GM12878 (cell line): ENCODE measurements at regions not wholly inside any gene's neighbourhood (a gene's known extent, or its start where the extent isn't known, plus 50 kb on each side); places are given as distances from the start of the nearest gene placed in this dataset.

Source experiments
- ATAC-seq: fragments of 200-7000 bp; cut with Tn5 transposase; 3 replicates; pipeline ENCODE4 v1.9.1; 2020; ENCODE audit warnings: mild to moderate bottlenecking, moderate library complexity
- BruUV-seq: library from RNA; stranded (reverse); fragments of 400-500 nt; replicated peaks from 2 replicates; lab custom pipeline; 2021; lab: Mats Ljungman, UMichigan
- CTCF ChIA-PET: fragments of 300-600 bp; sonication (Branson Sonifier 250); formaldehyde crosslinking; extraction: SDS; loops from one replicate; lab custom pipeline; 2021; ENCODE audit warnings: inconsistent platforms; lab: Yijun Ruan, JAX
- POLR2A ChIA-PET: fragments of 350-600 bp; formaldehyde crosslinking; extraction: SDS; loops from one replicate; lab custom pipeline; 2021; ENCODE audit warnings: inconsistent platforms; lab: Charles Lee
- RAD21 ChIA-PET: fragments of 300-600 bp; sonication (Branson Sonifier 250); formaldehyde crosslinking; loops from one replicate; lab custom pipeline; 2023; ENCODE audit warnings: antibody characterized with exemption; ENCODE audit not compliant: unreplicated experiment; lab: Charles Lee
- SMC1A ChIA-PET: fragments of 300-600 bp; sonication (Branson Sonifier 250); formaldehyde crosslinking; loops from one replicate; lab custom pipeline; 2023; ENCODE audit not compliant: unreplicated experiment, uncharacterized antibody; lab: Charles Lee
- DNase-seq: peaks from one replicate; pipeline ENCODE4 v3.0.0-alpha.2; 2011; ENCODE audit warnings: low read depth, low spot score
- FAIRE-seq: peaks from 3 replicates; lab custom pipeline; 2011; peaks lifted over from hg19 to GRCh38; lab: Jason Lieb, UNC
- H2AFZ ChIP-seq: 2 replicates; pipeline ENCODE4 v1.6.0; 2011; ENCODE audit warnings: low read depth, low read length, control low read depth; ENCODE audit not compliant: control insufficient read depth
- H3K27ac ChIP-seq: 2 replicates; pipeline ENCODE4 v1.5.1; 2011; ENCODE audit warnings: control low read depth; ENCODE audit not compliant: control insufficient read depth, insufficient read depth
- H3K27me3 ChIP-seq, 2 experiments: replicated peaks in 1 of 2; 2 replicates each; pipeline versions ENCODE4 v1.6.0 to v1.6.1; 2011; ENCODE audit warnings: low read length in 1 of 2; ENCODE audit not compliant: control insufficient read depth in 2 of 2, insufficient read depth in 2 of 2
- H3K36me3 ChIP-seq, 2 experiments: 2 replicates each; pipeline ENCODE4 v1.5.1; 2011; ENCODE audit warnings: low read length in 1 of 2; ENCODE audit not compliant: control insufficient read depth in 2 of 2, insufficient read depth in 2 of 2
- H3K4me1 ChIP-seq: 2 replicates; pipeline ENCODE4 v1.6.1; 2011; ENCODE audit warnings: mild to moderate bottlenecking, low read length, moderate library complexity, mixed read lengths; ENCODE audit not compliant: control insufficient read depth, insufficient read depth
- H3K4me2 ChIP-seq: 2 replicates; pipeline ENCODE4 v1.6.0; 2011; ENCODE audit warnings: control low read depth; ENCODE audit not compliant: control insufficient read depth, insufficient read depth
- H3K4me3 ChIP-seq: fragments of 200-600 bp; sonication (generic); 2 replicates; pipeline ENCODE4 v1.5.1; 2016
- H3K79me2 ChIP-seq: 2 replicates; pipeline ENCODE4 v1.6.0; 2011; ENCODE audit warnings: low read length; ENCODE audit not compliant: control insufficient read depth, insufficient read depth
- H3K9ac ChIP-seq: 2 replicates; pipeline ENCODE4 v1.8.0; 2011; ENCODE audit warnings: low read length, control low read depth, mixed read lengths; ENCODE audit not compliant: control insufficient read depth, insufficient read depth
- H3K9me3 ChIP-seq: replicated peaks from 3 replicates; pipeline ENCODE4 v1.5.1; 2011; ENCODE audit warnings: mild to moderate bottlenecking, low read length; ENCODE audit not compliant: control insufficient read depth, insufficient read depth
- H4K20me1 ChIP-seq: 2 replicates; pipeline ENCODE4 v1.6.0; 2011; ENCODE audit not compliant: control insufficient read depth, insufficient read depth
- E4F1 ChIP-seq: fragments of 450-650 bp; IDR thresholded peaks from 2 replicates; pipeline ENCODE4 v1.6.1; 2018; ENCODE audit warnings: borderline replicate concordance, mild to moderate bottlenecking; ENCODE audit not compliant: partially characterized antibody
- EED ChIP-seq: sonication (generic); IDR thresholded peaks from 2 replicates; pipeline ENCODE4 v1.6.1; 2016; ENCODE audit warnings: antibody characterized with exemption, low read depth
- NFXL1 ChIP-seq: fragments of 450-650 bp; IDR thresholded peaks from 2 replicates; pipeline ENCODE4 v1.6.1; 2017; ENCODE audit warnings: antibody characterized with exemption, mild to moderate bottlenecking, borderline replicate concordance
- SUPT20H ChIP-seq: IDR thresholded peaks from 2 replicates; pipeline ENCODE4 v1.6.1; 2011; ENCODE audit warnings: low read depth, mild to moderate bottlenecking, low read length, moderate library complexity, borderline replicate concordance; ENCODE audit not compliant: control insufficient read depth
- ZBTB33 ChIP-seq: fragments of 450-650 bp; IDR thresholded peaks from 2 replicates; pipeline ENCODE4 v1.6.1; 2017; ENCODE audit warnings: mild to moderate bottlenecking
- ZNF207 ChIP-seq: fragments of 450-650 bp; IDR thresholded peaks from 2 replicates; pipeline ENCODE4 v1.6.1; 2014; ENCODE audit warnings: antibody characterized with exemption, mild to moderate bottlenecking, borderline replicate concordance
- WGBS: methylation state at CpG from one replicate; pipeline ENCODE4 v1.1.6; 2016; ENCODE audit warnings: low lambda C conversion rate; ENCODE audit not compliant: insufficient replicate concordance, insufficient coverage; ENCODE audit errors: missing lambda C conversion rate; 5-methylcytosine and 5-hydroxymethylcytosine counted together
- in situ Hi-C: fragments of 300-500 bp; cut with MboI; formaldehyde crosslinking; loops from 9 replicates; pipeline ENCODE4 v1.14.3; 2018; ENCODE audit warnings: mixed read lengths
- intact Hi-C: fragments of 100-400 bp; cut with micrococcal nuclease; formaldehyde crosslinking; loops from one replicate; pipeline ENCODE4 v1.14.2; 2022; ENCODE audit not compliant: unreplicated experiment

GRCh38 chr6:54716010-54716409, 130.6 kb upstream of the FAM83B start:
- Histone ChIP-seq H3K4me1 (no peaks in the 10 kb centered on the region), H4K20me1 (no peaks in the 10 kb centered on the region), H2AFZ (no peak overlapping the region), H3K27me3 (no peaks in the 10 kb centered on the region), H3K9me3 (no peaks in the 10 kb centered on the region), H3K4me3 (no peak overlapping the region), H3K27ac (no peak overlapping the region), H3K9ac (no peak overlapping the region), H3K4me2 (no peak overlapping the region), H3K36me3 (no peaks in the 10 kb centered on the region), H3K79me2 (no peaks in the 10 kb centered on the region)
- ChIA-PET SMC1A (interaction anchor here (1.1 to 5.6 kb wide), 4 partner anchors 11 to 276 kb away, joined by 3 to 27 read pairs (median 10); no protein-coding TSS in a partner anchor), CTCF (interaction anchor here (1.0 to 6.6 kb wide), 5 partner anchors 14 to 275 kb away, joined by 3 to 183 read pairs (median 45); no protein-coding TSS in a partner anchor), RAD21 (no interaction called here), POLR2A (no interaction called here)
- ATAC-seq (no peak), FAIRE-seq (no peak), DNase-seq (no peak)
- in situ Hi-C loops, result no loop called here
- BruUV-seq, result no TSS peak
- intact Hi-C loops, result loop anchor here (5.0 kb wide), 1 partner anchor 526 kb away; no protein-coding TSS in a partner anchor
- 31% methylated on average over 6 of the region's 6 CpGs for WGBS
- TF ChIP-seq SUPT20H, result no peak
- no peak for TF ChIP-seq NFXL1
- no peak for TF ChIP-seq ZNF207
- no peak for TF ChIP-seq E4F1
- no peak for TF ChIP-seq ZBTB33
- no peak for TF ChIP-seq EED
